ENCODE measurements at regions not wholly inside any gene's neighbourhood (a gene's known extent, or its start where the extent isn't known, plus 50 kb on each side); places are given as distances from the start of the nearest gene placed in this dataset.

GRCh38 chr5:90015584-90016018 lies 394.0 kb downstream of the CETN3 start:
- TF ChIP-seq, protein P1, sequence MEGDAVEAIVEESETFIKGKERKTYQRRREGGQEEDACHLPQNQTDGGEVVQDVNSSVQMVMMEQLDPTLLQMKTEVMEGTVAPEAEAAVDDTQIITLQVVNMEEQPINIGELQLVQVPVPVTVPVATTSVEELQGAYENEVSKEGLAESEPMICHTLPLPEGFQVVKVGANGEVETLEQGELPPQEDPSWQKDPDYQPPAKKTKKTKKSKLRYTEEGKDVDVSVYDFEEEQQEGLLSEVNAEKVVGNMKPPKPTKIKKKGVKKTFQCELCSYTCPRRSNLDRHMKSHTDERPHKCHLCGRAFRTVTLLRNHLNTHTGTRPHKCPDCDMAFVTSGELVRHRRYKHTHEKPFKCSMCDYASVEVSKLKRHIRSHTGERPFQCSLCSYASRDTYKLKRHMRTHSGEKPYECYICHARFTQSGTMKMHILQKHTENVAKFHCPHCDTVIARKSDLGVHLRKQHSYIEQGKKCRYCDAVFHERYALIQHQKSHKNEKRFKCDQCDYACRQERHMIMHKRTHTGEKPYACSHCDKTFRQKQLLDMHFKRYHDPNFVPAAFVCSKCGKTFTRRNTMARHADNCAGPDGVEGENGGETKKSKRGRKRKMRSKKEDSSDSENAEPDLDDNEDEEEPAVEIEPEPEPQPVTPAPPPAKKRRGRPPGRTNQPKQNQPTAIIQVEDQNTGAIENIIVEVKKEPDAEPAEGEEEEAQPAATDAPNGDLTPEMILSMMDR (IDR thresholded peaks at IDR 0.05; ENCODE audit: poor library complexity, severe bottlenecking) = no peak
- TF ChIP-seq SMC3 (conservative IDR thresholded peaks at IDR 0.05; ENCODE audit: poor library complexity) (no peak), RAD21 (conservative IDR thresholded peaks at IDR 0.05) (no peak)

Measured in neural cell (in vitro differentiated cells).